ENCODE measurements at regions not wholly inside any gene's neighbourhood (a gene's known extent, or its start where the extent isn't known, plus 50 kb on each side); places are given as distances from the start of the nearest gene placed in this dataset.

DNA sequence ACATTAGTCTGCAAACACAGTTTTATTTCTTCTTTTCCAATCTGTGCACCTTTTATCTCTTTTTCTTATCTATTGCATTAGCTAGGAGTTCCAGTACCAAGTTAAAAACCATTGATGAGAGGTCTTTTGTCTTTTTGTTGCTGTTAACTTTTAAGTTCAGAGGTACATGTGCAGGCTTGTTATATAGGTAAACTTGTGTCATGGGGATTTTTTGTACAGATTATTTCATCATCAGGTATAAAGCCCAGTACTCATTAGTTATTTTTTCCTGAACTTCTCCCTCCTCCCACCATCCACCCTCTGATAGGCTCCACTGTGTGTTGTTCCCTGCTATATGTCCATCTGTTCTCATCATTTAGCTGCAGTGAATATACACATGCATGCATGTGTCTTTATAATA is 349.9 kb downstream of the PDHA2 start:
- TF ChIP-seq, protein P1, sequence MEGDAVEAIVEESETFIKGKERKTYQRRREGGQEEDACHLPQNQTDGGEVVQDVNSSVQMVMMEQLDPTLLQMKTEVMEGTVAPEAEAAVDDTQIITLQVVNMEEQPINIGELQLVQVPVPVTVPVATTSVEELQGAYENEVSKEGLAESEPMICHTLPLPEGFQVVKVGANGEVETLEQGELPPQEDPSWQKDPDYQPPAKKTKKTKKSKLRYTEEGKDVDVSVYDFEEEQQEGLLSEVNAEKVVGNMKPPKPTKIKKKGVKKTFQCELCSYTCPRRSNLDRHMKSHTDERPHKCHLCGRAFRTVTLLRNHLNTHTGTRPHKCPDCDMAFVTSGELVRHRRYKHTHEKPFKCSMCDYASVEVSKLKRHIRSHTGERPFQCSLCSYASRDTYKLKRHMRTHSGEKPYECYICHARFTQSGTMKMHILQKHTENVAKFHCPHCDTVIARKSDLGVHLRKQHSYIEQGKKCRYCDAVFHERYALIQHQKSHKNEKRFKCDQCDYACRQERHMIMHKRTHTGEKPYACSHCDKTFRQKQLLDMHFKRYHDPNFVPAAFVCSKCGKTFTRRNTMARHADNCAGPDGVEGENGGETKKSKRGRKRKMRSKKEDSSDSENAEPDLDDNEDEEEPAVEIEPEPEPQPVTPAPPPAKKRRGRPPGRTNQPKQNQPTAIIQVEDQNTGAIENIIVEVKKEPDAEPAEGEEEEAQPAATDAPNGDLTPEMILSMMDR (conservative IDR thresholded peaks at IDR 0.05), result no peak
- H3K4me1 ChIP-seq (ENCODE audit: control insufficient read depth, insufficient read depth, low read length), result no peaks in the 10 kb centered on the region
- DNase-seq, result no peak
- H3K36me3 ChIP-seq (ENCODE audit: control insufficient read depth, insufficient read depth, low read length), result no peaks in the 10 kb centered on the region
- H3K4me3 Mint-ChIP-seq, result no peak overlapping the region
- H3K27me3 ChIP-seq (ENCODE audit: control insufficient read depth, insufficient read depth, low read length, poor library complexity, severe bottlenecking), result no peaks in the 10 kb centered on the region
- no peak overlapping the region for H3K27ac ChIP-seq (ENCODE audit: low read depth, low read length)
- no peak overlapping the region for H3K4me3 ChIP-seq (ENCODE audit: low read length)
- H3K36me3 Mint-ChIP-seq (ENCODE audit: low read depth), result no peaks in the 10 kb centered on the region
- peaks cover 5% of the 10 kb centered on the region for H3K4me1 Mint-ChIP-seq
- H3K27ac Mint-ChIP-seq, result no peak overlapping the region
- no peak overlapping the region for H3K9ac ChIP-seq (ENCODE audit: extremely low read depth, low read length, poor library complexity, severe bottlenecking)
- H3K27me3 Mint-ChIP-seq (ENCODE audit: insufficient read depth), result no peaks in the 10 kb centered on the region
- H3K9me3 ChIP-seq (ENCODE audit: control insufficient read depth, low read length), result no peaks in the 10 kb centered on the region
- no peaks in the 10 kb centered on the region for H3K9me3 Mint-ChIP-seq

- no peak overlapping the region for H3K27ac ChIP-seq (ENCODE audit: low read depth, low read length)
- no peaks in the 10 kb centered on the region for H3K27me3 Mint-ChIP-seq (ENCODE audit: insufficient read depth)
- no peaks in the 10 kb centered on the region for H3K4me1 ChIP-seq (ENCODE audit: control insufficient read depth, insufficient read depth, low read length)
- no peak overlapping the region for H3K27ac Mint-ChIP-seq
- no peak for DNase-seq
- no peaks in the 10 kb centered on the region for H3K4me1 Mint-ChIP-seq
- H3K27me3 ChIP-seq (ENCODE audit: control insufficient read depth, insufficient read depth, low read length, poor library complexity, severe bottlenecking), result no peaks in the 10 kb centered on the region
- no peak overlapping the region for H3K9ac ChIP-seq (ENCODE audit: extremely low read depth, low read length, poor library complexity, severe bottlenecking)
- WGBS, 2 experiments (ENCODE audit: insufficient coverage in 1 of 2, insufficient read length in 1 of 2), result 92 to 100% methylated on average over 1 of the region's 1 CpG
- no peaks in the 10 kb centered on the region for H3K9me3 ChIP-seq (ENCODE audit: control insufficient read depth, low read length)
- no peak overlapping the region for H3K4me3 ChIP-seq (ENCODE audit: low read length)
- no peaks in the 10 kb centered on the region for H3K36me3 Mint-ChIP-seq (ENCODE audit: low read depth)
- no peak overlapping the region for H3K4me3 Mint-ChIP-seq
- no peaks in the 10 kb centered on the region for H3K9me3 Mint-ChIP-seq
- TF ChIP-seq, protein P1 (conservative IDR thresholded peaks at IDR 0.05), result no peak
- no peaks in the 10 kb centered on the region for H3K36me3 ChIP-seq (ENCODE audit: control insufficient read depth, insufficient read depth, low read length)
Measured at GRCh38 chr4:96193061-96193460, 353.2 kb downstream of the PDHA2 start.

DNA sequence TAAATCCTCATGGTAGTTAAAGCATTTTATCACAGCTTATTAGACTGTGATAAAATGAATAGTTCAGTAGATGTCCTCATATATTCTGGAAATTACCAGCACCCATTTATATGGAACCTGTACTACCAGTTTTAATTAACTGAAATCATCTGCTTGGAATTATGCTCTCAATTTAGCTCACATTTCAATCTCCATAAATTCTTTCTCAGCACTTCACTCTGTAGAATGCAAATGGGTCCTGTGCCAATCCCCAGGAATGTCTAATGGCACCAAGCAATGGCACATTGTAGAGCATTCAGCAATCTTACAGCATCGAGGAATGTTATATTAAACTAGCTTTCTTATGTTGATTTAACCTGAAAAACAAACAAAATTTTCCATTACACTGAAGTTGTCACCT is 355.1 kb downstream of the PDHA2 start:
- Mint-ChIP-seq H3K9me3 (no peaks in the 10 kb centered on the region), H3K36me3 (ENCODE audit: low read depth) (no peaks in the 10 kb centered on the region), H3K4me1 (no peaks in the 10 kb centered on the region), H3K27ac (no peak overlapping the region), H3K4me3 (no peak overlapping the region), H3K27me3 (ENCODE audit: insufficient read depth) (no peaks in the 10 kb centered on the region)
- Histone ChIP-seq H3K4me3 (ENCODE audit: low read length) (no peak overlapping the region), H3K36me3 (ENCODE audit: control insufficient read depth, insufficient read depth, low read length) (no peaks in the 10 kb centered on the region), H3K27ac (ENCODE audit: low read depth, low read length) (no peak overlapping the region), H3K4me1 (ENCODE audit: control insufficient read depth, insufficient read depth, low read length) (no peaks in the 10 kb centered on the region), H3K9me3 (ENCODE audit: control insufficient read depth, low read length) (no peaks in the 10 kb centered on the region), H3K9ac (ENCODE audit: extremely low read depth, low read length, poor library complexity, severe bottlenecking) (no peak overlapping the region), H3K27me3 (ENCODE audit: control insufficient read depth, insufficient read depth, low read length, poor library complexity, severe bottlenecking) (no peaks in the 10 kb centered on the region)
- 92% methylated on average over 1 of the region's 1 CpG; no CpG with 5 or more reads in 1 of the 2 experiments for WGBS, 2 experiments (ENCODE audit: insufficient coverage in 1 of 2, insufficient read length in 1 of 2)
- TF ChIP-seq, protein P1 (conservative IDR thresholded peaks at IDR 0.05), result no peak
- no peak for DNase-seq
